ENCODE measurements at regions not wholly inside any gene's neighbourhood (a gene's known extent, or its start where the extent isn't known, plus 50 kb on each side); places are given as distances from the start of the nearest gene placed in this dataset.
"Not testable (repeated sequence)": the region's sequence is repeated elsewhere in the genome, so short reads cannot be mapped to it uniquely, and the experiment has no call there.

DNA sequence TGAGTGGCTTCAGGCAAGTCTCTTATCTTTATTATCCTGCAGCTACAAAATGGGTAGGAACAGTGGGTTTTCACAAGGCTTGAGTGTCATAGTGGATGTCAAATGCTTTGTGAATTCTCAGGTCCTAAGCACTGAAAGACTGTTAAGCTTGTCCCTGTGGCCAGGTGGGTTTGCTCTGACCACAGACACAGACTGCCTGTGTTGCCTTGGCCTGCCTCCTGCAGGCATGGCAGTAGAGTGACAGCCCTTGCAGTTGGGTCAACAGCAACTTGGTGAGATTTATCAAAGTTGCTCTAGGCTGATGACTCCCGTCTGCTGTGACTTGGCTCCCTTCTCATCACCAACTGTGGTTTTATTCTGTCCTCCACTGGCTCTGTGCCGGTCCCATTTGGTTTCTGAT, 520.0 kb upstream of the CCDC196 start:
- DNase-seq (ENCODE audit: low spot score) = no peak

DNA sequence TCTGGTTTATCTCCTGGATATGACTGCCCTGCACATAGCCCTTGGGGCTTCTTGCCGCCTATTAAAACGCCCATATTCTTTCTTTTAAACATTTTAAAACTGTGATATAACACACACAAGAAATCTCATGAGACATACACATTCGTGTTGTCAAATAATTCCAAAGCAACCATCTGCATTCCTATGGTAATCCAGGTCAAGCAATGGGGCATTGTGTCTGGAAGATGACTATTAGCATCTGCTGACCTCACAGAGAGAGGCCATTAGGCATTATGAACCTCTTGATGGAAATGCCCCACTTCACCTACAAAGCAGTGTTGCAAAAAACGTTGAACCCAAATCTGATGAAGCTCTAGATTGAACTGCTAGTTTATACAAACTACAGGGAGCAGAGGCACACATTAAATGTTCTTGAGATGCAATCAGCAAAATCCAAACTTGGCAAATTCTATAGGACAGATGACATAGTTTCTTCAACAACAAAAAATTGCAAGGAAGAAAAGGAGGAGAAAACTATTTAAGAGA, 513.8 kb upstream of the CCDC196 start:
- DNase-seq (ENCODE audit: low spot score) = no peak

DNA sequence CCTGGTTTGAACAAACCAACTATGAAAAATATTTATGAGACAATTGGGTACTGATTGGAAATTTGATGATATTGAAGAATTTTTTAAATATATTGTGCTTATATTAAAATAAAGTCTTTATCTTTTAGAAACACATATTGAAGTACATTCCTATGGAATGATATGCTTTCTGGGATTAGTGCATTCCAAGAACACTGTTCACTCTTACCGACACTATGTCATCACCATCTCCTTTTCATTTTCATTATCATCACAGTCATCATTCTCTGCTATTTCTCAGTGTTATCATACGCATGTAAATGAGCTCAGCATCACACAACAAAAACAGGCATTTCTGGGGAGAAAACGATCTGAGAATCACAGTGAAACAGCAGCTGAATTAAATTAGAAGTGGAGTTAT, 513.3 kb upstream of the CCDC196 start:
- peak; percentile 55 for DNase-seq (ENCODE audit: low spot score)

DNA sequence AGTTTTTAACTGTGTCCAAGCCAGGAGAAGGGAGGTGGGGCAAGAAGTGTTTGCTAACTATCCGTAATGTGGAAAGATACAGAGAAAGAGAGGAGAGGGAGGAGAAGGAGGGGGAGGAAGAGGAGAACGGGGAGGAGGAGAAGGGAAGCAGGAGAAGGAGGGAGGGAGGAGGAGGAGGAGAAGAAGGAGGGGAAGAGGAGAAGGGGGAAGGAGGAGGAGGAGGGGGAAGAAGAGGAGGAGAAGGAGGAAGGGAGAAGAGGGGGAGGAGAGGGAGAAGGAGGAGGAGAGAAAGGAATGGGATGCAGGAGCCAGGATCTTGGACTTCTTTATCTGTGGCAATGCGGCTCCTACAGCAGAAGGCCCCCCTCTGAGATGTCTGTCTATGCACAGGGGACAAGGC, 510.3 kb upstream of the CCDC196 start:
- DNase-seq (ENCODE audit: low spot score) = no peak

DNA sequence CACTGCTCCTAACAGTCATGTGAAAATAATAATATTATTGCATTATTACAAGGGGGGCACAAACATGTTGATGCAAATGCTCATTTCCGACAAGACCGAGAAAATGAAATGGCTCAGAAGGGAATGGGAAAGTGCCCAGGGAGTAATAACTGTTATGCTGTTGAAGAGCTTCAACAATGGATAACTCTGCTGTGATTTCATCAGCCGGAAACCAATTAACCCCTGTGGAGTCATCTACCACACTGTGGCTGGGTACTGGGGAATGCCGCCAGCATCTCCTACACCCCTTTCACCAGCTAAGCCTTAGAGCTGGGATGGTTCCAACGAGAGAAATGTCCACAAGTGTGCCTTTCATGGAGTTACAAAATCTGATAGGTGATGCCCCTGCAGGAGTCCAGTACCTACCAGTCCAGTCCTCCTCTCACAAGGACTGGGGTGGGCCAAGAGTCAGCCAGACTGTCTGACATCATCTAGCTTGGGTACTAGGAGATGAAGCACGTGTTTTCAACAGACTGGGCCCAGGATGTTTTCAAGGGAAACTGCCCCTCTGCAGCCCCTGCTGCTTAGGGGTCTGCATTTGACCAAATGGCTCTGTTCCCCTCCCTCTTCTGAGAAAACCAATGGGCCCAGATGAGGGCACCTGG, 509.3 kb upstream of the CCDC196 start:
- DNase-seq (ENCODE audit: low spot score) = no peak

DNA sequence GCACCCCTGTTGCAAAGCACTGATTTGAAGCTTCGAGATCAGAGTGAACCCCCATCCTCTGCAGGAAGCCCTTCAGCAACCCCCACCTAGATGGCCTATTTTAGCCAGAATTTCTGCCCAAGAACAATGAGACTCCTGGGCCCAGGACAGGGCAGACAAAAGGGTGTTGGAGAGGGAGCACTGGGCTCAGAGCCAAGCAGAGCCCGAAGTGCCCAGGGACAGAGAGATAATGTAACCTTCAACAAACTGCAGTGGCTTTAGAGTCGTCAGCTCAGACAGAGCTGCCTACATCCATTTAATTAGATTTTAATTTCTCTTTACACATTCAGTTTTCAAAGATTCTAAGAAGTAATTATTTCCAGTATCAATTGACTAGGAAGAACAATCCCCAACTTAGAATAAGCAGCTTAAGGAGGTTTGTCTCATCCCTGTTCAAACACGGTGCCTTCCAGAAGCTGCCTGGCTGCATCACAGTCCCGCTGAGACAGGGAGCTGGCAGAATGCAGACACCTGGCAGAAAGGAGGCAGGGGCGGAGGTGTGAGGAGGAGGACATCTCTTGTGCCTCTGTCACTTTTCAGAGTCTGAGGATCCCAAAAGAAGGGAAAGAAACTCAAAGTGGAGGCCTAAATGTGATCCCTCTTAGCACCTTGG, 504.9 kb upstream of the CCDC196 start:
- no peak for DNase-seq (ENCODE audit: low spot score)

DNA sequence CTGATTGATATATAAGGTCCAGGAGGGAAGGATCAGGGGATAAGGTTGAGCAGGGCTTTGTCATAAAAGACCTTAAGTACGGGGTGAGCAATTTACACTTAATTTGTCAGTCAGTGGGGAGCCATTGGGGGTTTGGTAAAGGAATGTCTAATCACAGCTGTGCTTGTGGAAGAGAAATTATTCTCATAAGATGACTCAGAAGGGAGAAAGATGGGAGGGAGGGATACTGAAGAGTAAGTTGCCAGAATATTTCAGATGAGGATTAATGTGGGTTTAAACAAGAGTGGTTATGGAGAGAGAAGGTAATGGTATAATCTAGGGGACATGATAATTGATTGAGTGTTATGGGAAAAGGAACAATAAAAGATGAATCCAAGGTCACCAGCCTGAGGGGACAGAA, 500.1 kb upstream of the CCDC196 start:
- no peak for DNase-seq (ENCODE audit: low spot score)

DNA sequence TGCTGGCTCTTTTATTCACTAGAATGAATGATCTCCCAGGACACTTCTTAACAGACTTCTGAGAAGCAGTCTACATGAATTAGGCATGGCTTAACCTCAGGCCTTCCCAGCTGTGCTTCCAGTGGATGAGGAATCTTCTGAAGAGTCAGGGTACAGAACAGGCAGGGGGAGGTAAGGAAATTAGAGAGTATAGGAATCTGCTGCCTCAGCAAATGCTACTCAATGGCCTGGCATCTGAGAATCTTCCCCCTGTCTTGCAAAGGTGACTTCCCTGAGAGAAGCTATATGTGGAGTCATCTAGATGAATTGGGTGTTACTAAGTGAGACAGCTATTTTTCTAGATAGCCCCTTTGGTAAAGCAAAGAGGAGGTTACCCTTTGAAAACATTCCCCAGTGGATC, 496.2 kb upstream of the CCDC196 start:
- DNase-seq (ENCODE audit: low spot score) = no peak

DNA sequence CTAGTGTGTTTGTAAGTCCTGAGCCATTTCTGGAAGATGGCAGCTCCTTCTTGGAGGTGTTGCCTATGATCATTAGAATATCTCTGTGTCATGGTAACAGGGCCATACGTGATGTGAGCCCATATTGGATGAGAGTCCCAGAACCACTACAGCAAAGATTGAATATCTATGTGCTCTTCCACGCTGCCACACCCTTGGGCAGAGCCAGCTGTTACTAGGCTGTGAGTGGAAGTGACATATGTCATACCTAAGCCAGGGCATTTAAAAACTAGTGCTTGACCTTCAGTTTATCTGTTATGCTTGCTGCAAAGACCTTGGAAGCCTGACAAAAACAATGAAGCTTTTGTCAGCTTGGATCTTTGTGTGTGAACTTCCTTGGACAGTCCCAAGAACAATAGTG, 495.1 kb upstream of the CCDC196 start:
- DNase-seq (ENCODE audit: low spot score) = no peak

DNA sequence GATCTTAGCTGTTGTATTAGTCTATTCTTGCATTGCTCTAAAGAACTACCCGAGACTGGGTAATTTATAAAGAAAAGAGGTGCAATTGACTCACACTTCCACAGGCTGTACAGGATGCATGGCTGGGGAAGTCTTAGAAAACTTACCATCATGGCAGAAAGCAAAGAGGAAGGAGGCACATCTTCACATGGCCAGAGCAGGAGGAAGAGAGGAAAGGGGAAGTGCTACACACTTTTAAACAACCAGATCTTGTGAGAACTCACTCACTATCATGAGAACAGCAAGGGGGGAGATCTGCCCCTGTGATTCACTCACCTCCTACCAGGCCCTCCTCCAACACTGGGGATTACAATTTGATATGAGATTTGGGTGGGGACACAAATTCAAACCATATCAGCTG, 494.2 kb upstream of the CCDC196 start:
- not testable (repeated sequence) for DNase-seq (ENCODE audit: low spot score)

DNA sequence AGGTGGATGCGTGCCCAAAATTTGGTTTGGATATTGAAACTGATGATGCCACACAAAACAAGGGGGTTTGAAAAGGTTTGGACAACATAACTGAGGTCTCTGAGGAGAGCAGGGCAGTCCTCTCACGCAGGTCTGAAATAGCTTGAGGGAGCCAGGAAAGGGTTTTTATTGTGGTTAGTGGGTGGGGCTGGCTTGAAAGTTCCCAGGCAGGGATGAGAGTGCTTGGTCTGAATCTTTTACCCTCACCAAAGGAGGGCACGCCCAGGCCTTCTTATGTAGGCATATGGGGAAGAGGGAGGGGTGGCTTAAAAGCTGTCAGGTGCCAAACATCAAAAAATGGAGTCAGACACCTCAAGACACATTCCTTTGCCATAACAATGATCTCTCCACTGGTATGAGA, 493.1 kb upstream of the CCDC196 start:
- DNase-seq (ENCODE audit: low spot score) = no peak

DNA sequence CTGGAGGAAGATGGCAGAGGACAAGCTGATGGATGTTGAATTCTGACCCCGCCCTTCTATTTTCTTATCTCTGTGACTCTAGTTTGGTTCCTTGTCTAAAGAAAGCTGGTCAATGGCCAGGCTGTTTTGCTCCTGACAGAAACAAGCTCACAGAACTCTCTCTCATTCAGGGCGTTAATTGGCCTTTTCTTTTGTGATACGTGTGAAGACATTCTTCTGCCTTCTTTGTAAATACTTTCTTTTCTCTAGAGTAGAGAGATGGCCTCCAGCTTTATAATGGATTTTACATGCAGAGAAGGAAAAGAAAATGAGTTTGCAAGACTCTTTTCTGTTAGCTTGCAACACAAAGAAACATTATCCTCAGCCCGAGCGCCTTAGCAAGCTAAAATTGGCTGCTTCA, 492.2 kb upstream of the CCDC196 start:
- no peak for DNase-seq (ENCODE audit: low spot score)

DNA sequence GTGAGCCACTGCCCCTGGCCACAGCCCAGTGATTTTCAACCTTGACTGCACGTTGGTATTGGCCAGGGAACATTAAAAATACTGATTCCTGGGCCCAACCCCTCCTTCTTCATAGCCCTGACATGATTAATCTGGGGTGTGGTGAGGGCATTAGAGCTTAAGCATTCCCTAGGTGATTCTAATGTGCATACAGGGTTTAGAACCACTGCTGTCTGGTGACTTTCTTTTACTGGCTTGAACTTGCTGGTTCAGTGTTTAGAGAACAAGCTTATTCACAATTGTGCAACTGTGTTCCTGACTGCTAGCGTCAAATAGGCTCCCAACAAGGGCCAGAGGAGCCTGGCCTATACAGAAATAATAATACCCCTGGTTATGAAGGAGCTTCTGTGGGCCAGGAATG, 488.8 kb upstream of the CCDC196 start:
- DNase-seq (ENCODE audit: low spot score) = no peak

DNA sequence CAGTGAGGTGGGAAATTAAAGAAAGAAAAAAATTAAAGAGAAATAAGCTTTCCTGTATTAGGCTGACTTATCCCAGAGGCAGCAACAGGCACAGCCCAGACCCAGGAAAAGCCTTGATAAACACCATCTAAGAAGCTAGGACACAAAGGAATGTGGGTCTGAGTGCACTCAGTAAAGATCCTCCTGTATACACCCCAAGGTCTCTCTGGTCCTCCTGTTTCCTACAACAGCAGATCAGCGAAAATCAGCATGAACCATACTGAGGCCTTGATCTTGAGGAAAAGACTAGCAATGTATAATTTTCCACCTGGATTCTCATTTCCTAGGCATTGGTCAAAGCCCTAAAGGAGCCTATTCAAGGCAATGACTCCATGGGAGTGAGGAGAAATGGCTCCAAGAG, 486.3 kb upstream of the CCDC196 start:
- no peak for DNase-seq (ENCODE audit: low spot score)

DNA sequence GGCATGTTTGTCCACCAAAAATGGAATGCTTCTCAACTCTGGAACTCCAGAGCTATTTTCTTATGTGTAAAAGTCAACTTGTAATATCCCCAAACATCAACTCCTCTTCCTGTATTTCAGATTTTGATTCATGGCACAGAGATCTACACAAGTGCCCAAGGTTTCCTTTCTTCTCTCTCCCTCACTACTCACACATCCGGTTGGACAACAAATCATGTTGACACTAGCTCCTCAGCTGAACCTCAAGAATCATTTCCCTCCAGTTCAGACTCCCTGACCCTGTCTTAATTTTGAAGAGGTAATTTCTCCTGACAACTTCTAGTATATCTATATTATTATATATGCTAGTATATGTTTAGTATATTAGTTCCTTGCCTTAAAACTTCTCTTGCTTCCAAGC, 485.4 kb upstream of the CCDC196 start:
- no peak for DNase-seq (ENCODE audit: low spot score)

DNA sequence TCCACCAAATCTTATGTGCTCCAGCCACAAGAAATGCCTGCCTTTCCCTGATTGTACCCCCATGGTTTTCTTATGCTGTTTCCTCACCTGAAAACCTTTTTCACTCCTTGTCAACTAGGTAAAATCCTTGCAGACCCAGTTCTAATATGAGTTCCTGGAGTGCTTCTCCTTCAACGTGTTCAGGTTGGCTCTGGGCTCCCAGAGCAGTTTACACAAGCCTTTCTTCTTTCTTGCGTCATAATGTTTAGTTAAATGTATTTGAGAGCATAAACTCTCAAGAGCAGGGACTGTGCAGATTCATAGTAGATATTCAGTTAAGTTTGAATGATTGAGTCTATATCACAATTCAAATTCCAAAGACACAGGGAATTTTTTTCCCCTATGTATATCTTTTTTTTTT, 484.8 kb upstream of the CCDC196 start:
- no peak for DNase-seq (ENCODE audit: low spot score)

DNA sequence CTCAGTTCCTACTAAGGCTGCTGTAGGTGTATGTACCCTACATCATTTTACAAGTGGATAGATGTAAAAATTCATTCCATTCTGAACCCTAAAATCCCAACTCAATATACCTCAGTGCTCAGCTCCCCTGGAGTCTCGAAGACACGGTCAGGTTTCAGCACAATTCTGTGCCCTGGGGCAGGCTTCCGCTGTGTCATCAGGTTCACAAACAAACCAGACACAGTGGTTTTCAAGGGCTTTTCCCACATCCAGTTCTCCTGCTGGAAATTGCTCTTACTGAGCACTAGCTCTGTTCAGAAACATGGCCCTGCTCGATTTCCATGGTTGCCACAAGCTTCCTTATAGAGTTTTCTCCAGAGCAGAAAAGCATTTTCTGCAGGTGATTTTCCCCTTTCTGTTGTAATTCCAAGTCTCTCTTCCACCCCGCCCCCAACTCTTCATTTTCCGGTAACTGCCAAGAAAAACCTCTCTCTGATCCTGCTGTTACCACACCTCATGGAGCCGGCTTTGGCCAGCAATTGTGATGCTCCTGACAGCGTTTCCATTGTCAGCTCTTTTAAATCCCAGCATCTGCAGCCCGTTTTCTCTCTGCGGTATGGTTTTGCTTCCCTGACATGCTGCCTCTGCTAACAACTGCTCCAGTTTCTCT, 483.0 kb upstream of the CCDC196 start:
- no peak for DNase-seq (ENCODE audit: low spot score)

DNA sequence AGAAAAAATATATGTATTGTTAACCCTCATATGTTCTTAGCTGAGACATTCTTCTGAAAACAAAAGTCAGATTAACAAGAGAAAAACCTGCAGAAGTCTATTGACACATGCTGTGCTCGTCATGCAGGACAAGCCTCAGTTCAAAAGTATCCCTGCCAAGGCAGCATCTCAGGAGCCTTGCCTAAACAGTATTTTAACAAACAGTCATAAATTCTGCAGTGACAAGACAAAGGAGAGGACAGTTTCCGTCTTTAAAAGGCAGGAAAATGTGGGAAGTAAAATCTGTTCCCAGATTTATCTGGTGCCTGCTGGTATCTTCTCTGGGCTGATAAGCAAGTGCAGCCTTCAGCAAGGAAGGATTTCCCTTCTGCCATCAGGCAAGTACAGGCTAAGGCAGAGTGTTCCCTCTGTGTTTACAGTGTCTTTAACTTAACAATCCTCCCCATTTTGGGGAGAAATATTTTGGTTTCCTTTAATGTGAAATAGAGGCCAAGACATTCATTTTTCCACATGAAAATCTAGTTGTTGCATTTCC, 480.2 kb upstream of the CCDC196 start:
- no peak for DNase-seq (ENCODE audit: low spot score)

DNA sequence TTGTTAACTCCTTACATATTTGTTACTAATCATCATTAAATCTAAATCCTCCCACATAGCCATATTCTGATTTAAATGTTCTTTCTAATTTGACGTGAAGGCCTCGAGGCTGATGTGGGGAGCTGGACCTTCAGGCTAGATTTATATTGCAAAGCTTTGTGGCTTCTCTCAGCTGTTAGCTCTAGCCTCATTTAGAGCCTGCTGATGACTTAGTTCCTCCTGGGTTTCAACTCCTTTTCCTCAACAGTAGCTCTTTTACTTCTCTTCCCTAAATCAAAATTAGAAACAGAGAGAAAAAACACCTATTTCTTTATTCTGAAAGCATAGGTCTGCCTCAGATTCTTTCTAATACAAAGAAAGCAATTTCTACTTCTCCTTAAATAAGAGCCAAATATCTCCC, 477.5 kb upstream of the CCDC196 start:
- DNase-seq (ENCODE audit: low spot score) = no peak

DNA sequence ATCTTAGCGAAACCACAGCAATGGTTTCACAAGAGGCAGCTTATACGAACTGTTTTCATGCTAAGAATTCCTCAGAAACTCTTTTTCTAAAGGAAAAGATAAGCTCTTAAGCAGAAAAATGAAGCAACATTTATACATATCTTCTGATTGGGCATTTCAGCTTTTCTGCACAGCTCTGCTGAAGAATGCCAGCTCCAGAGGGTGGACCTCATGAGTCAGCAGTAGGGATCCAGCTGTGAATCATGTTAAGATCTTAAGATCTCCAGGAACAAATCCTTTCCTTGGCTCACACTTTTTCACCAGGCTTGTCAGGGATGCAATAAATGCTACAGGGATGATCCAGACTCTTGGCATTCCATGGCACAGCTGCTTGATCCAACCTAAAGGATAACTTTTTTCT, 477.1 kb upstream of the CCDC196 start:
- peak; percentile 76 for DNase-seq (ENCODE audit: low spot score)

DNA sequence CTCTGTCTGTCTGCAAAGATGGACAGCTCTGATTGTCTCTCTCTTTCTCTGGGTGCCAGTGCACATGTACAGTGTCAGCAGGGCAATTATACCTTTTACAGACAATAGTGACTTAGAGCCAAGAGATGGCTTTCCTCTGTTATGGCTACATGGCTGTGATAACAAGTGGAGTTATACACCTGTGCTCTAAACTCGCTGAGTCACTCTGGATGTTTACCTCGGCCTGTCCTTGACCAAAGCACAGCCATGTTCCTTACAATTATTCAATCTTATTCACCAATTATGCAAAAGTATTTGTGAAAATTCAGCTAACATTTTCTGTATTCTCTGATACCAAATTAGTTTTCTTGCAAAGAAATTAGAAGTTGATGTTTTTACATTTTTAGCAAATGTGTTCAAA, 475.5 kb upstream of the CCDC196 start:
- no peak for DNase-seq (ENCODE audit: low spot score)

DNA sequence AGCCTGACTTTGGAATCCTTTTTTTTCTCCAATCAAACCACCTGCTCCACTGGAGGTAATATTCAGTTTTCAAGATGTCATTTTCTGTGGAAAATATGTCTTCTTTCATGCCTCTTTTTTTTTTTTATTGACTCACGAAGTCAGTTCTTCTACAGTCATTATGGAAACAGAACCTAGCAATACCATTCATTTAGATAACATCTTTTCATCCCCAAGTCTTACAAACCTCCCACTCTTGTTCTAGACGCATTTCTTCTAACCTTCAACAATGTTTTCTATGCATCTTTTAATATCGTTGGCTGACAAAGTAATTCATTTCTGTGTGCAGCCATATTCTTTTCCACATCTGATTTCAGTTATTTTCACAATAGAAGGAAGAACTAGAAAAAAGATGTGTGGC, 474.3 kb upstream of the CCDC196 start:
- no peak for DNase-seq (ENCODE audit: low spot score)

DNA sequence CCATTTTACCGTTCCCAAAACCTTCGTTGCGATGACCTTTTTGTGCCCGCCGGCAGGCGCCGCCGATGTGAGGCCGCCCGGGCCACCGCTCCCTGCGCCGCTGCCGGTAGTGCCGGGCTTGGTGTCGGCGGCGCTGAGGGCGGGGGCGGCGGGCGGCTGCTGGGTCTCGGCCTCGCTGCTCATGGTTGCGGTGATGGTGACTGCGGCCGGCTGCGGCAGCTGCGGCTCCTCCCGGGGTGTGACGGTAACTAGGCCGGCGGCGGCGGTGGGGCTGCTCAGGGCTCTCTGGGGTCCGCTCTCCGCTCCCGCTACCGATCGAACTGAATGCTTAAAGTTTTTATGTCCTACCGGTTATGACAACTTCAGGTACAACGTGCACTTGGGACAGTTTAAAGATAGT, 472.6 kb upstream of the CCDC196 start:
- not testable (repeated sequence) for DNase-seq (ENCODE audit: low spot score)
